Osteocyte (in vitro differentiated cells): ENCODE measurements at regions not wholly inside any gene's neighbourhood (a gene's known extent, or its start where the extent isn't known, plus 50 kb on each side); places are given as distances from the start of the nearest gene placed in this dataset.
"Not testable (repeated sequence)": the region's sequence is repeated elsewhere in the genome, so short reads cannot be mapped to it uniquely, and the experiment has no call there.

Source experiments
- DNase-seq: peaks from one replicate; pipeline ENCODE4 v3.0.0; 2021; ENCODE audit warnings: mixed read lengths; ENCODE audit not compliant: unreplicated experiment; ENCODE audit errors: extremely low spot score
- H3K27ac Mint-ChIP-seq: one replicate; pipeline ENCODE4 v1.8.0; 2021; ENCODE audit warnings: mild to moderate bottlenecking, mixed read lengths; ENCODE audit not compliant: unreplicated experiment
- H3K27me3 Mint-ChIP-seq: one replicate; pipeline ENCODE4 v1.8.0; 2021; ENCODE audit warnings: mixed read lengths; ENCODE audit not compliant: unreplicated experiment
- H3K36me3 Mint-ChIP-seq: one replicate; pipeline ENCODE4 v1.8.0; 2021; ENCODE audit warnings: mixed read lengths; ENCODE audit not compliant: unreplicated experiment
- H3K4me1 Mint-ChIP-seq: one replicate; pipeline ENCODE4 v1.8.0; 2021; ENCODE audit warnings: mixed read lengths; ENCODE audit not compliant: unreplicated experiment
- H3K4me3 Mint-ChIP-seq: one replicate; pipeline ENCODE4 v1.8.0; 2021; ENCODE audit warnings: mild to moderate bottlenecking, moderate library complexity, mixed read lengths; ENCODE audit not compliant: unreplicated experiment
- H3K9me3 Mint-ChIP-seq: one replicate; pipeline ENCODE4 v1.8.0; 2021; ENCODE audit warnings: mixed read lengths; ENCODE audit not compliant: unreplicated experiment

DNA sequence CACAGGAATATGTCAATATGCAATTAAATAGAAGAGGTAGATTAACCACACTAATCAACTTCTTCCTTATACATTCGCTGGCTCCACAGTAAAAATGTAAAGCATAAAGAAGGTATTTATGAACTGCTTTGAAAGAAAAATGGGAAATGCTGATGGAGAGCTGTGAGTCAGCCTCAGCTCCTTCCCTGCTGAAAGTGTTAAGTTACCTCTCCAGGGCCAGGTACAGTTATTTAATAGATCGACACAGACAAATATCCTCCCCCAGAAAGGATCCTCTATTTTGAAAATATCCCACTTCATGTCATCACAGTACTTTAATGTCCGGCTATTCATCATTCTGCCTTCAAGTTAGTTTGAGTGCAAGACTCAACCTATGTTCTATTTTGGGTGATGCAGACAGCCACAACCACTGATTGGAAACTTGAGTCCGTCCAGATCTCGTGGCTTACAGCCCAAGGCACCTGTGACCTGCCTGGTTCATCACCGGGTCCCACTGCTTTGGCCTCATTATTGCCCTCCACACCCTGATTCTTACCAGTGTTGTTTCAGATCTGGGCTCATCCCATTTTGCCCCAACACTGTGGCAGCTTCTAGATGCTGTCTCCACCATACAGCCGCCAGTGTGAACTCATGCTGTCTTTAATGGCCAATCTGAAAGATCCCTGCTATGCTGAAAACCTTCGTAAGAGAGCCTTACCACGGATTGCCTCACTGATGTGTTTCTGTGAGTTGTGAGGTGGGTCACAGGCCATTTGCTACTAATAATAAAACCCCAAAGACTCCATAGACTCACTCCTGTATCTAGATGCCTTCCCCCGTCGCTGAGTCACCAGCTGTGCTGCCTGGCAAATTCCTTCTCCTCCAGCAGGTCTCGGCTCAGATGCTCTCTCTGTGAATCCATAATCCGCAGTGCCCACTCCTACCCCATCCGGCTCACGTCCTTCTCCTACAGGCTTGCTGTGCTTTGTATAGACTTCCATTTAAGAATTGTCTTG is 56.2 kb upstream of the DDAH1 start:
- not testable (repeated sequence) for H3K9me3 Mint-ChIP-seq, H3K27me3 Mint-ChIP-seq, DNase-seq, H3K36me3 Mint-ChIP-seq
- Mint-ChIP-seq H3K27ac (peak overlapping the region; percentile 89), H3K4me3 (peak overlapping the region; percentile 53), H3K4me1 (peaks cover 46% of the 10 kb centered on the region)

DNA sequence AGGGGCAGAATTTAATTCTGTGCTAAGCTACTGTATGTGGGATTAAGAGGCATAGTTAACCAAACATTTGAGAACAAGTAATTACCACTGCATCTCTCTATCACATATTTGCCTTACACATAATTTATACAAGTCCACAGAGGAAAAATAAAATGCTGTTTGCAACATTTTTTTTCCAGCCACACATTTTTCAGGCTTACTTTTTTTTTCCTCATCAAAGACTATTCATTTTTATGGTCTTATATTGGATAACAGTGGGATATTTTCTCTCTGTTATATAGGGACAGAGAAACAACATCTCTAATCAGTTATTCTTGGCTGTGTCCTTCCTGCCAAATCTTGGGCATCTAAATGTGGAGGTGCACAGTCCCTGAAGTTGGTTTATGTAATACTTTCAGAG is 57.5 kb upstream of the DDAH1 start:
- Mint-ChIP-seq H3K4me1 (peaks cover 57% of the 10 kb centered on the region), H3K27ac (peak overlapping the region; percentile 43)
- H3K4me3 Mint-ChIP-seq, H3K9me3 Mint-ChIP-seq, H3K27me3 Mint-ChIP-seq, DNase-seq, H3K36me3 Mint-ChIP-seq: not testable (repeated sequence)

DNA sequence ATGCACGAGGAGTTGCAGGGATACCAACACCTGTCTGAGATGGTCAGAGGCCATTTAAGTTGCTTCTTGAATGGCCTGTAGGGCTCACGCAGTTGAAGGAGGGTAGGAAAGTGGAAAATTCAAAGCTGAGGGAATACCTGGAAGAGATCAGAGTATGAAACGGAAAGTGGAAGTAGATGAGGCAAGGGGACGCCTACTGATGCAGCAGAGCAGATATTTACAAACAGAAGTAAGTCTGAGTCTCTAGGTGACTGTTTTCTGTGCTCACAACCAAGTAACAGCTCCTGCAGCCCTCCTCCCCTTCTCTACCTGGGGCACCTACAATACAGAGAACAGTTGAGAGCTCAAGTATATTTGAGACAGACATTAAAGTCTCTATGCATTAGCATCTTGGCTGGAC is 57.5 kb upstream of the CCN1 start:
- not testable (repeated sequence) for H3K36me3 Mint-ChIP-seq
- Mint-ChIP-seq H3K27ac (peak overlapping the region; percentile 43), H3K4me1 (peaks cover 52% of the 10 kb centered on the region)

DNA sequence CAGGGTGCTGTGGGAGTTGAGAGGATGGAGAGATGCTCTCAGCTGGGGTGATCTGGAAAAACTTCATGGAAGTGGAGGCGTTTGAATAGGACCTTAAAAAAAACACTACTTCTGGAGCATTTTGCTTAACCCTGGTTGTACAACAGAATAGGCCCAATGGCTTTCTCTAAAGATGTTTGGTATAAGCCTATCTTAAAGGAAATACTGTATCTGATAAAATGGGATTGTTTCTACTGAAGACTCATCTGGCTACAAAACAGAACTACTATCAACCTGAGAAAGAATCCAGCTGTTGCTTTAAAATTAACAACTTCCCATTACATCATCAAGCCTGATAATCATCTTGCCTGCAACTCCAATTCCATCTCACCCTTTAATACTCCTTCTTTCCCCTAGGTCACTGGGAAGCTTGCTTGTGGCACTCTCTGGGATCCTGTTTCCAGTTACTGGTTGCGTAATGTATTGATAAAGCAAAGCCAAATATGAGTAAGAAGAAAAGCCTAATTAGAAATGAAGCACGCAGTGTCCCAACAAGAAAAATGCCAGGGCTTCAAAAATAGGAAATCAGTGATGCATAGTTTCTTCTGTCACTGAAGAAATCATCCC is 56.2 kb upstream of the CCN1 start:
- not testable (repeated sequence) for H3K4me3 Mint-ChIP-seq, H3K36me3 Mint-ChIP-seq, H3K9me3 Mint-ChIP-seq, DNase-seq, H3K27me3 Mint-ChIP-seq
- peak overlapping the region; percentile 41 for H3K27ac Mint-ChIP-seq
- H3K4me1 Mint-ChIP-seq: peaks cover 46% of the 10 kb centered on the region

More for the DNA sequence above, 57.5 kb upstream of the CCN1 start:
- H3K27me3 Mint-ChIP-seq, DNase-seq, H3K9me3 Mint-ChIP-seq, H3K4me3 Mint-ChIP-seq: not testable (repeated sequence)

DNA sequence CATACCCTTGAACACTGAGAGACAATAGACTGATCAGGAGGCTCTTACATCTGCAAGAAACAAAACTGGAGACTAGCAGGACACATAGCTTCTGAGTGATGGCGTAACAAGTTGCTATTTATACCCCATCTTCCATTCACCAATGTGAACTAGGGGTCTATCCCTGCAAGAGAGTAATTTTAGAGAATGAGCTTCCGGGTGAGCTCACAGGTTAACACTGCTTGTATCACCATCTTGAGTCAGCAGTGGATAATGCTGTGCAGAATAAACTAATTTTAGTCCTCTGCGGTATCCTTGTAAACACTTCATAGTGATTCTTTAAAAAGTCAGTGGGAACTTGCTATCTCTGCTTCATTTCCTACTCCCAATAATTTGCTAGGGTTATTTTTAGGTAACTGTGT is 55.0 kb upstream of the CCN1 start:
- Mint-ChIP-seq H3K27ac (peak overlapping the region; percentile 88), H3K4me1 (peaks cover 40% of the 10 kb centered on the region)
- not testable (repeated sequence) for H3K4me3 Mint-ChIP-seq, H3K27me3 Mint-ChIP-seq, H3K9me3 Mint-ChIP-seq, H3K36me3 Mint-ChIP-seq, DNase-seq

DNA sequence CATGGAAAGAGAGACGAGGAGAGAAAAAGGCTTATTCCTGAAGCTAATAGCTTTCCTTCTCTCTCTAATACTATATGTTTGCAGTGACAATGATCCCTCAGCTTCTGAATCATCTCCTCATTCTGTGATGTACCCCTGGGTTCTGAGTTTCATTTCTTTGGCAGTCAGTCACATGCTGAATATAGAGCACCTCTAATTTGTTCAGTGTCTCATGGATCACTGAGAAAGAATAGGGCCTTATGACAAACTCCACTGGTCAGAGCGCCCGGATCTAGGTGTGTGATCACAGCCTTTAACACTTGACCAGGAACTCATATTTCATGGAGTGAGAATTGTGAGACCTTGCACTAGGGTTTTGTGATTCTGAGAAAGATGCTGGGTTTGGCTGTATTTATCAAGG is 54.3 kb upstream of the CCN1 start:
- peaks cover 34% of the 10 kb centered on the region for H3K4me1 Mint-ChIP-seq
- not testable (repeated sequence) for H3K9me3 Mint-ChIP-seq, H3K36me3 Mint-ChIP-seq, DNase-seq, H3K4me3 Mint-ChIP-seq, H3K27me3 Mint-ChIP-seq
- H3K27ac Mint-ChIP-seq: peak overlapping the region; percentile 88

DNA sequence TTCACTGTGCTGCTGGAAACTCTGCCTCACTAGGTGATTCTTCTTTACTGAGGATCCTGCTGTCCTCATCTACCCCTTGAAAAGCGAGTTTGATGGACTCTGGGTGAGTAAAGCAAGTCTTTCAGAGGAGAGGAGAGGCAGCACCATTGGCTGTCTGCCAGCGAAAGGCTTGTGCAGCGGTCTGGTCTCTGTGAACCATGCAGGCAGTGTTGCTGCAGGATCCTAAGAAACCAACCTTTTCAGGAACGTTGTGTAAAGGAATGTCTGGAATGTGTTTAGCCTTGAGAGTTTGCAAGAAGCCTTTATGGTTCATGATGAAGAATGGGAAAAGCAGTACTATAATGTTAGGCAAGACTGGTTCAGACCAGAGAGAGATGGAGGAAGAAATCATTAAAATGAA is 53.4 kb upstream of the CCN1 start:
- Mint-ChIP-seq H3K4me3 (peak overlapping the region; percentile 38), H3K27ac (peak overlapping the region; percentile 79), H3K4me1 (peaks cover 30% of the 10 kb centered on the region)
- DNase-seq: peak; percentile 88
- H3K36me3 Mint-ChIP-seq, H3K9me3 Mint-ChIP-seq, H3K27me3 Mint-ChIP-seq: not testable (repeated sequence)
